HCT116 (cell line): ENCODE measurements at regions not wholly inside any gene's neighbourhood (a gene's known extent, or its start where the extent isn't known, plus 50 kb on each side); places are given as distances from the start of the nearest gene placed in this dataset.
"Not testable (repeated sequence)": the region's sequence is repeated elsewhere in the genome, so short reads cannot be mapped to it uniquely, and the experiment has no call there.

ENCODE experiments used
- EZH2 ChIP-seq: fragments of 200-600 bp; sonication (generic); IDR thresholded peaks from 2 replicates; pipeline ENCODE4 v1.6.1; 2017; ENCODE audit warnings: antibody characterized with exemption, mixed run types
- FOSL1 ChIP-seq: IDR thresholded peaks from 2 replicates; pipeline ENCODE4 v1.6.1; 2012; ENCODE audit warnings: low read depth
- MAX ChIP-seq: IDR thresholded peaks from 2 replicates; pipeline ENCODE4 v1.6.1; 2012
- POLR2A ChIP-seq: IDR thresholded peaks from 2 replicates; pipeline ENCODE4 v1.7.0; 2011; ENCODE audit warnings: borderline replicate concordance; ENCODE audit not compliant: insufficient read depth, insufficient read length; ENCODE audit errors: extremely low read depth
- POLR2AphosphoS5 ChIP-seq: IDR thresholded peaks from 2 replicates; pipeline ENCODE4 v1.6.1; 2011; ENCODE audit warnings: mild to moderate bottlenecking, low read depth, low read length, moderate library complexity
- REST ChIP-seq: IDR thresholded peaks from 2 replicates; pipeline ENCODE4 v1.6.1; 2012; ENCODE audit warnings: low read depth
- SP1 ChIP-seq: IDR thresholded peaks from 2 replicates; pipeline ENCODE4 v1.6.1; 2012; ENCODE audit warnings: low read depth
- ZFX ChIP-seq: fragments of 450-650 bp; IDR thresholded peaks from 2 replicates; pipeline ENCODE4 v1.6.1; 2017
- TF ChIP-seq, protein P1 (sequence below), 3 experiments: fragments of 200-600 bp in 1 of 3; sonication (generic) in 1 of 3; IDR thresholded peaks in 2 of 3; conservative IDR thresholded peaks in 1 of 3; 2 replicates each; pipeline ENCODE4 v1.5.1; 2012 to 2017; ENCODE audit warnings: low read depth in 2 of 3, low read length in 2 of 3, antibody characterized with exemption in 1 of 3, borderline replicate concordance in 1 of 3, control low read depth in 1 of 3, mild to moderate bottlenecking in 1 of 3, mixed read lengths in 1 of 3, mixed run types in 1 of 3, moderate library complexity in 1 of 3; ENCODE audit not compliant: insufficient read depth in 1 of 3

GRCh38 chr7:67936447-67936846 lies 939.8 kb downstream of the TYW1 start:
- TF ChIP-seq MAX, POLR2A, ZFX, SP1, EZH2, POLR2AphosphoS5, FOSL1, REST: not testable (repeated sequence)
- TF ChIP-seq, protein P1, sequence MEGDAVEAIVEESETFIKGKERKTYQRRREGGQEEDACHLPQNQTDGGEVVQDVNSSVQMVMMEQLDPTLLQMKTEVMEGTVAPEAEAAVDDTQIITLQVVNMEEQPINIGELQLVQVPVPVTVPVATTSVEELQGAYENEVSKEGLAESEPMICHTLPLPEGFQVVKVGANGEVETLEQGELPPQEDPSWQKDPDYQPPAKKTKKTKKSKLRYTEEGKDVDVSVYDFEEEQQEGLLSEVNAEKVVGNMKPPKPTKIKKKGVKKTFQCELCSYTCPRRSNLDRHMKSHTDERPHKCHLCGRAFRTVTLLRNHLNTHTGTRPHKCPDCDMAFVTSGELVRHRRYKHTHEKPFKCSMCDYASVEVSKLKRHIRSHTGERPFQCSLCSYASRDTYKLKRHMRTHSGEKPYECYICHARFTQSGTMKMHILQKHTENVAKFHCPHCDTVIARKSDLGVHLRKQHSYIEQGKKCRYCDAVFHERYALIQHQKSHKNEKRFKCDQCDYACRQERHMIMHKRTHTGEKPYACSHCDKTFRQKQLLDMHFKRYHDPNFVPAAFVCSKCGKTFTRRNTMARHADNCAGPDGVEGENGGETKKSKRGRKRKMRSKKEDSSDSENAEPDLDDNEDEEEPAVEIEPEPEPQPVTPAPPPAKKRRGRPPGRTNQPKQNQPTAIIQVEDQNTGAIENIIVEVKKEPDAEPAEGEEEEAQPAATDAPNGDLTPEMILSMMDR (IDR thresholded peaks at IDR 0.05 in 2 of 3, conservative IDR thresholded peaks at IDR 0.05 in 1 of 3; ENCODE audit: borderline replicate concordance in 1 of 3, insufficient read depth in 1 of 3, low read depth in 2 of 3, low read length in 2 of 3): not testable (repeated sequence)
